NCI-H69 (cell line): ENCODE measurements at regions not wholly inside any gene's neighbourhood (a gene's known extent, or its start where the extent isn't known, plus 50 kb on each side); places are given as distances from the start of the nearest gene placed in this dataset.

Source experiments
- DNase-seq: peaks from one replicate; lab custom pipeline; 2025; lab: John Stamatoyannopoulos, UW

DNA sequence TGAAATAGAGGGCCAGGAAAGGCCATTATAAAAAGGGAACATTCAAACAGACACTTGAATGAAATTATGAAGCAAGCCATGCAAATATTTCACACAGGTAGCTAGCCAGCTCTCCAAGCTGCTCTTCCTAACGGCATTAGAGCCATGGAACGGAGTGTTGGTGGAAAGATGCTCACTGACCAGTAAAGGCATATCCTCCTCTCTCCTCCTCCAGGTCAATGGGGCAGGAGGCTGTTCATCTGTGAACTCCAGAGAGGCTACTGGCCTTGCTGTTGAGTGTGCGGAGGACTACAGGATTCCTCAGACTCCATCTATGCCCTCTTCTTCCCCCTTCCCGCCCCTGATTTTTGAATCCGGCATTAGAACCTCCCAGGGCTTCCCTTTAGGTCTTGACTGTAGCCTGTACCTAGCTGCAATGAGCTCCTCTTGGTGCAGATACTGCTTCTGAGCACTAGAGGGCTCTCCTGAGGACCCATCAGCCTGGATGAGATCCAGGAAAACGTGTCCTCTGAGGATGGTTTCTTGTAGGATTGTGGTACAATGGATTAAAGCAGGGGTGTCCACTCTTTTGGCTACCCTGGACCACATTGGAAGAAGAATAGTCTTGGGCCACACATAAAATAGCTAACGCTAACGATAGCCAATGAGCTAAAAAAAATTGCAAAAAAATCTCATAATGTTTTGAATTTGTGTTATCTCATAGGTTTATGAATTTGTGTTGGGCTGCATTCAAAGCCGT lies 162.2 kb downstream of the SREK1 start:
- DNase-seq = peak; percentile 86

DNA sequence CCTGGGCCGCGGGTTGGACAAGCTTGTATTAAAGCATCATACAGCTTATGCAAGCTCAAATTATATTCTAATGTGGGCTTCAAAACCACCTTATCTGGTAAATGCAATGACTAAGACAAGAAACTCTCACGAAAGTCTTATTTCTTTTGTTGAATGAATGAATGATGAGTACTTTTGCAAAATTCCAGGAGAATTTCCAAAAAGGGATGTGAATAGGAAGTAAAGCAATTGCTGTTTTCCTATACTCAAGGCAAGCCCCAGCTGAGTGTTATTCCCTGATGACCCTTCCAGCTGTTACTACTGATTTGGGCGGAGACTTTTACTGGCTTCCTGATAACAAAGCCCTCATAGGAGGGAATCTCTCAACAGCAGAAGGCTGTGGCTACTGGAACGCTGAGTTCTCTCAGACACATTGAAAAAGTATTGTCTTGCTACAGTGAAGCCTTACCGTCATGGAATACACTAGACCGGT lies 162.8 kb downstream of the SREK1 start:
- peak; percentile 74 for DNase-seq

DNA sequence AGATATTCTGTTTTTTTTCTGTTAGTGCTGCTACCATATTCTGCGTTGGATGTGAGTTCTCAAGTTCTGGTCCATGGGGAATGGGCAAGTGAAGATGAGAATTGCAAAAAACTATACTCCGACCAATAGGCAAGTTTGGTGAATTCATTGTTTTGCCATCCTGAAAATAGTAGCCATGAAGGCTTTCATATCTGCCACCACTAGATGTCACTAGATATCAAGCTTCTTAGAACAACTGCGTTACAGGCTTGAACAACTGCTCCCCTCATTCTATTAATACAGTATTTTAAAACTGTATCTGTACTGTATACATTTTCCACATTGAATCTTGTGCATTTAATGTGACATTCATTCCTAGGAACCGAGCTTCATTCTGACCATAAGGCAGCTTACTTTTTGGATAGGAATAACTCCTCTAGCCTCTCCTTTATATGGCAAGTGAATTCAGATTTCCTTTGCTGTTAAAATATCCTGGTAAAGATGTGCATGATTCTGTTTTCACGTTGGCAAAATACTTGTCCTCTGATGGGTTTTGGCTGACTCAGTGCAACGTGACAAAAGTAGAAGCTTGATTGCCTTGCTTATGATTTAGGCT lies 163.6 kb downstream of the SREK1 start:
- DNase-seq = peak; percentile 88

- peak; percentile 56 for DNase-seq
Observed at GRCh38 chr5:66312266-66312665, 168.2 kb downstream of the SREK1 start.

DNA sequence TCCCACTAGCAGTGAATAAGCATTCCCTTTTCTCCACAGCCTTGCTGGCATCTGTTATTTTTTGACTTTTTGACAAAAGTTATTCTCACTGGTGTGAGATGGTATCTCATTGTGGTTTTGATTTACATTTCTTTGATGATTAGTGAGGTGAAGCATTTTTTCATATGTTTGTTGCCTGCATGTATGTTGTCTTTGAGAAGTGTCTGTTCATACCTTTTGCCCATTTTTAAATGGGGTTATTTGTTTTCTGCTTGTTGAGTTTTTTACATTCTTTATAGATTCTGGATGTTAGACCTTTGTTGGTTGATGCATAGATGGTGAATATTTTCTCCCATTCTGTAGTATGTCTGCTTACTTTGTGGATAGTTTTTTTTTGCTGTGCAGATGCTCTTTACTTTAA lies 171.7 kb downstream of the SREK1 start:
- no peak for DNase-seq

DNA sequence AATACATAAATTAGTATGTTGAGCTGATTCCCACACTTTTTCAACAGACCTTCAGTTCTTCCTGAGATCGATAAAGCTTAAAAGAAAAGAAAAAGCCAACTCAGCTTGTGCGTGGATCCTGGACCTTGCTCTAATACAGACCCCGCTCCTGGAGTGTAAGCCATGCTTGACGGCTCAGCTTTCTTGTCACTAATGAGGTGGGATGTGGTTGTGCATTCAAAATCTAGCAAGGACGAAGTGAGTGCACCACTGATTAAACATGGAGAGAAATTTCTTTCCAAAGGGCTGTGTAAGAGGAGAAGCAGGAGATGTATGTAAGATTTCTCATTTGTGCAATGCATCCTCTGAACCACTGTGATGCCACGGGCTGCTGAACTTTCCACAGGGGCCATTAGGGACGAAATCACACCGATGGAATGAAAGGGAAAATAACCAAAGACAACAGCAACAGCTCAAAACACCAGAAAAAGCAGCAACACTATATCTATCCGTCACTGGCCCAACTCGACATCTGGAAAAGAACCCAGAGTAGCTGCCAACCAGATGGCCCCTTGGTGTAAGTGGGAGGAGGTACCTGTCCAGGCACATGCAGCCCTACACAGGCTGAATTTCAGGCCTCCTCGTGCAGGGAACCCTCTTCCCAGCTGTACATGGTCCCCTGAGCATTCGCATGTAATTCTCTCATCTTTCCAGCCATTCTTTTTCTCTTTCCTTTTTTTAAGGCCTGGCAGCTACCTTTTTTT lies 178.9 kb downstream of the SREK1 start:
- DNase-seq = no peak

DNA sequence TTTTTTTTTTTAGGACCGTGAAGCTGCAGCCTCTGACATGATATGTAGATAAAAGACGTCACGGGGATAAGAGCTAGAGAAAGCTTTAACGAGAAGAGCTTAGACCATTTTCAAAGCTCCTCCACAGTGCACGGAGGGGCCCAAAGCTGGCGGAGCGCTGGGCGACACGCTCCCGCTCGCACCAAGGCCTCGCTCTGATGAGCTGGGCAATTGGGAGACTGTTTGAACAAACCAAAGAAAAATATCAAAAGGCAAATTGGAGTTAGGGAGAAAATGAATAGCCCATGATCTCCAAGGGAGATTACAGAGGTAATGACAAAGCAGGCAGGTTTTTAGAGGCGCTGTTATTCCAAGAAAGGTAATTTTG lies 179.4 kb downstream of the SREK1 start:
- DNase-seq = no peak

- DNase-seq = peak; percentile 95
Observed at GRCh38 chr5:66324357-66324756, 180.3 kb downstream of the SREK1 start.

GRCh38 chr5:66326276-66326675 lies 182.2 kb downstream of the SREK1 start:
- DNase-seq = no peak

DNA sequence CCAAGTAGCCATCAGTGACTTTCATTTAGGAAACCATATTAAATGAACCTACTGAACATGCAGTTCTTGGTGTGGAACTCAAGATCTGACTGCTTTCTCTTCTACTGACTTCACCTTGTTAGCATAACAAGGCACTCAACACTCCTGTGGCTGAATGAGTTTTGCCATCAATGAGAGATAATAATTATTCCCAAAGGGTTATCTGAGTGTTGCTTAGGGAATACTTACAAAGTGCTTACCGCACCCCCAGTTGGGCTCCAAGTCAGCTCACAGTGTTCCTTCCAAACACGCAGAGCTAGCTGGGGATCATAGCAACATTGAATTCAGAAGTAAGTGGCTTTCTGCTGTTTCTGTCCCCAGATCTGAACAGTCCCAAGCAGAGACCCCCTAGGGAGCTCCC lies 182.9 kb downstream of the SREK1 start:
- DNase-seq = no peak

- DNase-seq = no peak
Observed at GRCh38 chr5:66329078-66329477, 185.0 kb downstream of the SREK1 start.

GRCh38 chr5:66333192-66333591 lies 189.1 kb downstream of the SREK1 start:
- DNase-seq = no peak

DNA sequence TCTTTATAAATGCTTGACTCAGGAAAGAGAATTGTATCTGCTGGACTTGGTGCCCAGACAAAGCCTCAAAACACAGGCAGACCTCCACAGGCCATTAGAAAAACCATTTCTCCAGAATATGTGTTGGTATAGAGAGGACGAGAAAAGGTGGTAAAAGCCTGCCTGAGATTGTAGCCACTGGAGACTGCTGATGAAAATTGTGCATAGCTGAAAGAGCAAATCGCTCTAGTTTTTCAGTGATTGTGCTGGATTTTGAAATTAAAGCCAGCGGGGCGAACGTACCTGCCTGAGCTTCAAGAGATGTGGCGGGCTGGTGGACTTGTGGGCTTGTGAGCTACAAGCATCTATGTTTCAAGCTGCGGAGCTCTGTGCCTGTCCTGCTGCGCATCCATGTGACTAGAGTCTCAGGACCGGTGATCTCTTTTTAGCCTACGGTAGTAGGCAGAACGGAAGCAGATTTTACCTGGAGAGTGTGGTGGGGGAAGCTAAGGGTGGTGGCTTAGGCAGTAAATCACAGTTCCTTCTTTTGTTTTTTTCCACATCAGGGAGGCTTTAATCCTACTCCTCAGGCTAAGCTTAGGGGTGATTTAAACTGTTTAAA lies 193.6 kb downstream of the SREK1 start:
- DNase-seq = peak; percentile 90

- DNase-seq = no peak
Observed at GRCh38 chr5:66338828-66339227, 194.7 kb downstream of the SREK1 start.

GRCh38 chr5:66339896-66340295 lies 195.8 kb downstream of the SREK1 start:
- DNase-seq = no peak

DNA sequence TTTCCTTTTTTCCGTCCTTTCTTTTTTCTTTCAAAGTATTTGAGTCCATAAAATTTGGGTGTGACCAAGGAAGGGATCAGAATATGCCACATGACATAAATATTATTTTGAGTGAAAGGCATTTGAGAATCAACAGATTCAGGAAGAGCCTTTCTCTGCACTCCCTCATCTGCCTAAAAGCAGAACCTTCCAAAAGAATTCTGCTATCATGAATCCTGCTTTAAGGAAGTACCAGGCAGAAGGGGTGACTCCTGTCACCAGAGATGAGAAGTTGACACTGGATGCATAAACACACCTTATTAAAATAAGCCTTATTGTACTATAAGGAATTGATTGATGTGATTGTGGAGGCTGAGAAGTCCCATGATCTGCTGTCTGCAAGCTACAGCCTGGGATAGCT lies 196.7 kb downstream of the SREK1 start:
- no peak for DNase-seq

- DNase-seq = no peak
Observed at GRCh38 chr5:66342341-66342880, 198.3 kb downstream of the SREK1 start.

DNA sequence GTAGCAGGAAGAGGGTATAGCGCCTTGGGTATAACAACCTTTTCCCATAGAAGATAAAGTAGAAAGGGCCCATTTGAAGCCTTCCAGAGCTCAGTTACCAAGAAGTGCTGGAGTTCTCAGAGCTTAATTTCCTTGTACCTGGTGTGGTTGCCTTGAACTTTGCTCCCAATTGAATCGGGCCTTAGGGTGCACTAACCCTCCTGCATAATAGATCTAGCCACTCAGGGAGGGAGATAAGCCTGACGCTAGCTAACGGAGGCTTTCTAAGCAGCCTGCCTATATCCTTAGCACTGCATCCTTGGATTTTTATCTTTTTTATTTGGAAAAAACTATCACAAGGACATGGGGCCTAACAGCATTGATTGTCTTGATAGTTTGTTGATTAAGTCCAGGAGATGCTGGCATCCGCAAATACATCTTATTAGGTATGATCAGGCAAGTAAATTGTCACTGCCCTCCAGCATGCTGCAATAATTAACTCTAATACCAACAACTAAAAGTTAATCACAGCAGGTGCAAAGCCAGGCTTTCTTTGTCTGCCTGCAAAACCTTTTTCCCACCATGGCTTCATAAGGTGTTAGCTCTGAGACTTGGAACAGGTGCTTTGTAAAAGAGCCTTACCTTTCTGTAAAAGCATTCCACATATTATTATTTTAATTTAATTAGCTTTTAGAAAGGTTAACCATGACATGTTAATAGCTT lies 199.4 kb downstream of the SREK1 start:
- no peak for DNase-seq

- peak; percentile 62 for DNase-seq
Observed at GRCh38 chr5:66344544-66344943, 200.4 kb downstream of the SREK1 start.

GRCh38 chr5:66345281-66345680 lies 201.2 kb downstream of the SREK1 start:
- DNase-seq = no peak

- no peak for DNase-seq
Observed at GRCh38 chr5:66346869-66347268, 202.8 kb downstream of the SREK1 start.
